Gastroesophageal sphincter (tissue), 3 donors: ENCODE measurements at regions not wholly inside any gene's neighbourhood (a gene's known extent, or its start where the extent isn't known, plus 50 kb on each side); places are given as distances from the start of the nearest gene placed in this dataset.

ENCODE experiments used
- EP300 ChIP-seq: sonication (generic); formaldehyde crosslinking; IDR thresholded peaks from one replicate; pipeline ENCODE4 v1.6.1; 2017; ENCODE audit warnings: antibody characterized with exemption, mild to moderate bottlenecking
- POLR2A ChIP-seq, 2 donors: fragments of 450-650 bp; IDR thresholded peaks; one replicate each; pipeline ENCODE4 v1.6.1; 2017; ENCODE audit warnings: antibody characterized with exemption in 2 of 2, mild to moderate bottlenecking in 2 of 2, moderate library complexity in 1 of 2
- POLR2AphosphoS5 ChIP-seq: sonication (generic); formaldehyde crosslinking; IDR thresholded peaks from one replicate; pipeline ENCODE4 v1.6.1; 2017; ENCODE audit warnings: antibody characterized with exemption
- TF ChIP-seq, protein P1 (sequence below), 4 experiments: fragments of 200-600 bp in 2 of 4; fragments of 450-650 bp in 2 of 4; sonication (generic) in 1 of 4; IDR thresholded peaks; one replicate each; pipeline ENCODE4 v1.5.1; 2017 to 2019; ENCODE audit warnings: antibody characterized with exemption in 4 of 4, mild to moderate bottlenecking in 2 of 4, moderate library complexity in 2 of 4

- no peak for TF ChIP-seq EP300
- TF ChIP-seq POLR2A (IDR thresholded peaks at IDR 0.05) = no peak
- TF ChIP-seq, protein P1, sequence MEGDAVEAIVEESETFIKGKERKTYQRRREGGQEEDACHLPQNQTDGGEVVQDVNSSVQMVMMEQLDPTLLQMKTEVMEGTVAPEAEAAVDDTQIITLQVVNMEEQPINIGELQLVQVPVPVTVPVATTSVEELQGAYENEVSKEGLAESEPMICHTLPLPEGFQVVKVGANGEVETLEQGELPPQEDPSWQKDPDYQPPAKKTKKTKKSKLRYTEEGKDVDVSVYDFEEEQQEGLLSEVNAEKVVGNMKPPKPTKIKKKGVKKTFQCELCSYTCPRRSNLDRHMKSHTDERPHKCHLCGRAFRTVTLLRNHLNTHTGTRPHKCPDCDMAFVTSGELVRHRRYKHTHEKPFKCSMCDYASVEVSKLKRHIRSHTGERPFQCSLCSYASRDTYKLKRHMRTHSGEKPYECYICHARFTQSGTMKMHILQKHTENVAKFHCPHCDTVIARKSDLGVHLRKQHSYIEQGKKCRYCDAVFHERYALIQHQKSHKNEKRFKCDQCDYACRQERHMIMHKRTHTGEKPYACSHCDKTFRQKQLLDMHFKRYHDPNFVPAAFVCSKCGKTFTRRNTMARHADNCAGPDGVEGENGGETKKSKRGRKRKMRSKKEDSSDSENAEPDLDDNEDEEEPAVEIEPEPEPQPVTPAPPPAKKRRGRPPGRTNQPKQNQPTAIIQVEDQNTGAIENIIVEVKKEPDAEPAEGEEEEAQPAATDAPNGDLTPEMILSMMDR (IDR thresholded peaks at IDR 0.05) = no peak
- no peak for TF ChIP-seq POLR2AphosphoS5
Observed at GRCh38 chr4:58767598-58767997, 1657.4 kb upstream of the IGFBP7 start.
